ENCODE measurements at regions not wholly inside any gene's neighbourhood (a gene's known extent, or its start where the extent isn't known, plus 50 kb on each side); places are given as distances from the start of the nearest gene placed in this dataset.

DNA sequence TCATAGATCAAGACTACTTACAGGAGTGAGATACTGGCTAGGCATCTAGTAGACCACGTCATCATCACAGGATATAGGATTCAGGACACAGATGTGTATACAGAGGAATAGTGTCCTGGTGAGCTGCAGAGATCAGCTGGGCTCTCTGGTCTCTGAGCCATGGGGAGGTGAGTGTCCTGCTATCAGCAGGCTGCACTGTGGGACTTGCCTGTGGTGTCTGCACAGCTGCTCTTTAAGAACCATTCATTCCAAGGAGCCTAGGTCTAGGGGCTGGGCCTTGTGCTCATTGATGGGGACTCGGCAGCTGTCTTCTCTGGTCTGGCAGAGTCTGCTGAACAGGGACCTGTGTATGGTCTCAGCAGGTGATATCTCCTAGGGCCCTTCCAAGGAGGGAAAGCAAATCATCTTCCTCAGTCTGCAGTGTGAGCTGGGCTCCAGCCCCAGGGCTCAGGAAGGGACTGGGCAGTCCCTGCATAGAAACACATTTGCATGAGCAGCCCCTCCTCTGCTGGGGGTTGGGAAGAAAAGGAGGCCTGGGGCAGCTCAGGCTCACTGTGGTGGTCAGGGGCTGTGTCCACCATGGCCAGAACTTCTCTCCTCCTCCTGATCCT, 66.1 kb upstream of the VPREB1 start:
- WGBS, 2 experiments (ENCODE audit: extremely low coverage in 1 of 2, insufficient coverage in 1 of 2, insufficient read length in 1 of 2, insufficient replicate concordance in 2 of 2, low coverage in 1 of 2, low lambda C conversion rate in 2 of 2, missing lambda C conversion rate in 1 of 2): 86% methylated on average over 2 of the region's 2 CpGs; no CpG with 5 or more reads in 1 of the 2 experiments
- 0 out of 2 replicates have a peak, but pooled peaks have one; percentile 22 for TF ChIP-seq SUZ12 (IDR thresholded peaks at IDR 0.05; ENCODE audit: low read length)
- no peak for TF ChIP-seq TBP (IDR thresholded peaks at IDR 0.05; ENCODE audit: low read depth, low read length)
- TF ChIP-seq, protein P1, sequence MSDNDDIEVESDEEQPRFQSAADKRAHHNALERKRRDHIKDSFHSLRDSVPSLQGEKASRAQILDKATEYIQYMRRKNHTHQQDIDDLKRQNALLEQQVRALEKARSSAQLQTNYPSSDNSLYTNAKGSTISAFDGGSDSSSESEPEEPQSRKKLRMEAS (IDR thresholded peaks at IDR 0.05): no peak
- TF ChIP-seq KDM5A (IDR thresholded peaks at IDR 0.05; ENCODE audit: low read length): no peak

More for the DNA sequence above, 66.1 kb upstream of the VPREB1 start:
- no peaks in the 10 kb centered on the region for H3K79me1 ChIP-seq (ENCODE audit: low read depth, low read length)
- H3K27me3 ChIP-seq (replicated peaks in 1 of 4; ENCODE audit: control insufficient read depth in 3 of 4, extremely low read depth in 1 of 4, insufficient read depth in 3 of 4, low read length in 3 of 4): peaks cover 66 to 86% (median 82%) of the 10 kb centered on the region in 4 experiments
- H2BK20ac ChIP-seq (ENCODE audit: low read length): no peak overlapping the region
- FAIRE-seq (no peak), DNase-seq (ENCODE audit: low read depth in 1 of 2, low spot score in 2 of 2) (no peak)
- H3K27ac ChIP-seq (ENCODE audit: low read depth, low read length): no peak overlapping the region
- H3K14ac ChIP-seq (ENCODE audit: insufficient read length): no peak overlapping the region
- H3K4me2 ChIP-seq (ENCODE audit: insufficient read depth in 1 of 2, low read depth in 2 of 2, low read length in 2 of 2): no peak overlapping the region
- H3K9me3 ChIP-seq (ENCODE audit: insufficient read depth in 2 of 2, low read depth in 1 of 2, low read length in 1 of 2): no peaks in the 10 kb centered on the region
- H2AFZ ChIP-seq (ENCODE audit: low read length): no peak overlapping the region
- CTCF ChIA-PET (ENCODE audit: partially characterized antibody): interaction anchor here (0.7 to 8.7 kb wide), 7 partner anchors 10 to 254 kb away, joined by 3 to 91 read pairs (median 8); no protein-coding TSS in a partner anchor
- H4K20me1 ChIP-seq (replicated peaks in 1 of 2; ENCODE audit: control insufficient read depth in 1 of 2, insufficient read depth in 2 of 2, low read length in 2 of 2): peaks cover 3 to 22% of the 10 kb centered on the region in 2 experiments
- H4K91ac ChIP-seq (replicated peaks; ENCODE audit: insufficient read length, low read length): no peak overlapping the region
- H3K23ac ChIP-seq (ENCODE audit: insufficient read length): no peak overlapping the region
- no peak overlapping the region for H4K8ac ChIP-seq (ENCODE audit: extremely low read depth, insufficient read depth, low read length)
- H2AK5ac ChIP-seq (ENCODE audit: low read depth, low read length): no peak overlapping the region
- H3K4me3 ChIP-seq (ENCODE audit: extremely low read depth in 1 of 4, insufficient read depth in 2 of 4, low read depth in 3 of 4, low read length in 4 of 4): no peak overlapping the region
- no peaks in the 10 kb centered on the region for H3K79me2 ChIP-seq (ENCODE audit: control insufficient read depth in 1 of 2, insufficient read depth in 2 of 2, low read length in 2 of 2)
- 0 out of 2 replicates have a peak overlapping the region, but pooled peaks have one; percentile 50 for H2BK12ac ChIP-seq (ENCODE audit: low read depth, low read length)
- no peak overlapping the region for H3K9ac ChIP-seq (replicated peaks in 1 of 4; ENCODE audit: extremely low read depth in 1 of 4, low read depth in 3 of 4, low read length in 3 of 4)
- H3K18ac ChIP-seq (ENCODE audit: extremely low read depth, low read length): no peak overlapping the region
- no peak overlapping the region for H4K5ac ChIP-seq (ENCODE audit: insufficient read length, low read depth, low read length)
- H3K23me2 ChIP-seq (ENCODE audit: low read depth, low read length): no peaks in the 10 kb centered on the region
- H3K56ac ChIP-seq (replicated peaks; ENCODE audit: insufficient read length, low read depth, low read length): no peak overlapping the region
- H2BK120ac ChIP-seq (replicated peaks; ENCODE audit: low read depth, low read length): no peak overlapping the region
- no peaks in the 10 kb centered on the region for H3K36me3 ChIP-seq (ENCODE audit: control insufficient read depth in 2 of 4, insufficient read depth in 4 of 4, low read length in 3 of 4)
- POLR2A ChIA-PET (ENCODE audit: partially characterized antibody): no interaction called here
- H3K4ac ChIP-seq (replicated peaks; ENCODE audit: insufficient read length, low read depth, low read length): no peak overlapping the region
- H2BK15ac ChIP-seq (ENCODE audit: low read length): no peak overlapping the region
- no peaks in the 10 kb centered on the region for H3K4me1 ChIP-seq (replicated peaks in 1 of 4; ENCODE audit: control insufficient read depth in 3 of 4, insufficient read depth in 4 of 4, low read length in 3 of 4)
- H2BK5ac ChIP-seq (ENCODE audit: low read depth, low read length): no peak overlapping the region
